ENCODE measurements at regions not wholly inside any gene's neighbourhood (a gene's known extent, or its start where the extent isn't known, plus 50 kb on each side); places are given as distances from the start of the nearest gene placed in this dataset.

DNA sequence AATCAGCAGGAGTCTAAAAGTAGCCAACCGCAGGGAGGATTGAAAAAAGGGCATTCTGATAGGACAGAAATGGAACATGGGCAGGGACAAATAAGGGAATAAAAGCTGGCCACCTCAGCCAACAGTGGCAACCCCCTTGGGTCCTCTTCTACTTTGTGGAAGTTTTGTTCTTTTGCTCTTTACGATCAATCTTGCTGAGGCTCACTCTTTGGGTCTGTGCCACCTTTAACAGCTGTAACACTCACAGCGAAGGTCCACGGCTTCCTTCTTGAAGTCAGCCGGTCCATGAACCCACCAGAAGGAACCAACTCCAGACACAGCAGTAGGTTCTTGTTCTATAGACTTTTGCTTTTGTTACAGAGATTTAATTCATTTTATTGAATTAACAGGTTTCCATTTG lies 285.4 kb upstream of the CDH20 start:
- no peaks in the 10 kb centered on the region for H3K27me3 Mint-ChIP-seq (ENCODE audit: low read depth)
- H3K4me3 Mint-ChIP-seq, result no peak overlapping the region
- no peaks in the 10 kb centered on the region for H3K36me3 Mint-ChIP-seq (ENCODE audit: low read depth)
- intact Hi-C loops (cut with micrococcal nuclease), result no loop called here
- no peaks in the 10 kb centered on the region for H3K4me1 Mint-ChIP-seq (ENCODE audit: low read depth)
- H3K9me3 Mint-ChIP-seq, result no peaks in the 10 kb centered on the region
- no peak for DNase-seq
- CTCF ChIA-PET, result interaction anchor here (0.6 kb wide), 1 partner anchor 583 kb away, joined by 3 read pairs; no protein-coding TSS in a partner anchor
- H3K27ac Mint-ChIP-seq, result no peak overlapping the region

- CTCF ChIA-PET, result no interaction called here
- no peak for DNase-seq
Measured at GRCh38 chr18:61057443-61057842, 275.8 kb upstream of the CDH20 start.

GRCh38 chr18:61062258-61062657 lies 271.0 kb upstream of the CDH20 start:
- intact Hi-C loops (cut with micrococcal nuclease), result no loop called here
- CTCF ChIA-PET, result no interaction called here

More at GRCh38 chr18:61057443-61057842, 275.8 kb upstream of the CDH20 start:
- Mint-ChIP-seq H3K27ac (no peak overlapping the region), H3K27me3 (ENCODE audit: low read depth) (no peaks in the 10 kb centered on the region), H3K9me3 (no peaks in the 10 kb centered on the region), H3K36me3 (ENCODE audit: low read depth) (no peaks in the 10 kb centered on the region), H3K4me3 (no peak overlapping the region), H3K4me1 (ENCODE audit: low read depth) (no peaks in the 10 kb centered on the region)
- intact Hi-C loops (cut with micrococcal nuclease), result no loop called here

DNA sequence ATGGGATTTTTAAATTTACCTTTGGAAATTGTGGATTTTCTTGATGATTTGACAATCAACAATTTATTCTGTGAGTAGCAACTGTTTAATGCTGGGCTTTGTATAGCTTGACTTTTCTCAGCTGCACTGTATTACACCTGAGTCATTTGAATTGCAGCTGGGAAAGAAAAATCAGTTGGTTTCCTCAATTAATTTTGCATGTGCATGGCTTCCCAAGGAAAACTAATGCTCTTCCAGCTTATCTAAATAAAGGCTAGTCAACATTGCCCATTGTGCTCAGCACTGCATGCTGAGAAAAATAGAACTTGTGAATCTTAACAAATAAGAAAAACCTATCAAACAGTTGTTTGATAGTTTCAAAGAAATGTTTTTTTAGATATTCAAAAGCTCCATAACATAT lies 268.3 kb upstream of the CDH20 start:
- no peak for DNase-seq
- Mint-ChIP-seq H3K27ac (no peak overlapping the region), H3K4me1 (ENCODE audit: low read depth) (no peaks in the 10 kb centered on the region), H3K4me3 (no peak overlapping the region), H3K36me3 (ENCODE audit: low read depth) (no peaks in the 10 kb centered on the region), H3K27me3 (ENCODE audit: low read depth) (no peaks in the 10 kb centered on the region), H3K9me3 (no peaks in the 10 kb centered on the region)
- CTCF ChIA-PET, result interaction anchor here (0.7 kb wide), 1 partner anchor 199 kb away, joined by 3 read pairs; no protein-coding TSS in a partner anchor
- intact Hi-C loops (cut with micrococcal nuclease), result no loop called here

More at GRCh38 chr18:61062258-61062657, 271.0 kb upstream of the CDH20 start:
- no peaks in the 10 kb centered on the region for H3K9me3 Mint-ChIP-seq
- no peaks in the 10 kb centered on the region for H3K36me3 Mint-ChIP-seq (ENCODE audit: low read depth)
- H3K27me3 Mint-ChIP-seq (ENCODE audit: low read depth), result no peaks in the 10 kb centered on the region
- no peak overlapping the region for H3K4me3 Mint-ChIP-seq
- no peak overlapping the region for H3K27ac Mint-ChIP-seq
- no peaks in the 10 kb centered on the region for H3K4me1 Mint-ChIP-seq (ENCODE audit: low read depth)
- no peak for DNase-seq

DNA sequence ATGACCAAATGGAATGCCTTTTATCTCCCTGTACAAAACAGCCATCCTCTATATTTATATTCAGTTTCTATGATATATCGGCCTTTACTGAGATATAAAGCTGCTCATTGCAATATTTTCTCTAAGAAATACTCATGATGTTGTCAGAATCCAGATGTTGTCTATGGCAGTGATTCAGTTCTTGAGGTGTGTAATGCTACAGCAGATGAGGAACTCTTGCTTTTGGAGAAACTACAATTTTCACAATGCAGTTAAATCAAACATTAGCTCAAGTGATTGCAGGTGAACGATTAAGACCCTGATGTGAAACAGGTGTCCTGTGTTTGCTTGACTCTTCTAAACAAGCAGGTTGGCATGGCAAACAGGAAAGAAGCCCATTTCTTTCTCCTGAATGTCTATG lies 256.2 kb upstream of the CDH20 start:
- CTCF ChIA-PET, result no interaction called here
- no peaks in the 10 kb centered on the region for H3K4me1 Mint-ChIP-seq (ENCODE audit: low read depth)
- DNase-seq, result no peak

GRCh38 chr18:61079714-61080113 lies 253.5 kb upstream of the CDH20 start:
- no peaks in the 10 kb centered on the region for H3K27me3 Mint-ChIP-seq (ENCODE audit: low read depth)
- no peak for DNase-seq
- H3K9me3 Mint-ChIP-seq, result no peaks in the 10 kb centered on the region
- intact Hi-C loops (cut with micrococcal nuclease), result no loop called here
- H3K4me1 Mint-ChIP-seq (ENCODE audit: low read depth), result no peaks in the 10 kb centered on the region
- no peaks in the 10 kb centered on the region for H3K36me3 Mint-ChIP-seq (ENCODE audit: low read depth)
- H3K27ac Mint-ChIP-seq, result no peak overlapping the region
- no peak overlapping the region for H3K4me3 Mint-ChIP-seq
- CTCF ChIA-PET, result no interaction called here

More for the DNA sequence above, 256.2 kb upstream of the CDH20 start:
- Mint-ChIP-seq H3K27me3 (ENCODE audit: low read depth) (no peaks in the 10 kb centered on the region), H3K4me3 (no peak overlapping the region), H3K9me3 (no peaks in the 10 kb centered on the region), H3K36me3 (ENCODE audit: low read depth) (no peaks in the 10 kb centered on the region), H3K27ac (no peak overlapping the region)
- intact Hi-C loops (cut with micrococcal nuclease), result no loop called here

DNA sequence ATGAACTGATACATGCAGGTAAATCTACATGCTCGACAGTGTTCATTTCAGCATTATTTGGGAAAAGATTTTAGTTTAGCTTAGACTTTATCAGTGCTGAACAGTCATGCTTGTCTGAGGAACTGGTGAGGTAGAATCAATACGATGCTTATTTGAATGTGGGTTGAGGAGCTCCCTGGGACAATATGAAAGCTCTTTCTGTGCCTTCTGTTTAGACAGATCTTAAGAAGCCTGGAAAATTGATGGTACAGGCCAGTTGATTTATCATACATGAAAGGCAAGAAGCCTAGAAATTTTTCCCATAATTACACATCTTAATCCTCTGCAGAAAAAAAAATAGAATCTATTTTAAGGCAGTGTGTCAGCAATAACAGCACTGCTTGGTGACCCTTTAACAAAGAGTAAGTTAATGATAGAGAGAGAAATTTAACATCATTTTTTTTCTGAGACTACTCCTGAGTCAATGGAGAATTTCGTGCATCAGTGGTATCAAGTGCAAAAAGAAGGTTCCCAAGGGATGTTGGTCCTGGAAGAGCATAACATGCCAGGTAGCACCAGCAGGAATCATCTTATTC lies 252.2 kb upstream of the CDH20 start:
- peaks cover 2% of the 10 kb centered on the region for H3K9me3 Mint-ChIP-seq
- no peak overlapping the region for H3K4me3 Mint-ChIP-seq
- intact Hi-C loops (cut with micrococcal nuclease), result no loop called here
- no peaks in the 10 kb centered on the region for H3K27me3 Mint-ChIP-seq (ENCODE audit: low read depth)
- no peak overlapping the region for H3K27ac Mint-ChIP-seq
- no peaks in the 10 kb centered on the region for H3K36me3 Mint-ChIP-seq (ENCODE audit: low read depth)
- CTCF ChIA-PET, result no interaction called here
- DNase-seq, result no peak
- H3K4me1 Mint-ChIP-seq (ENCODE audit: low read depth), result no peaks in the 10 kb centered on the region

DNA sequence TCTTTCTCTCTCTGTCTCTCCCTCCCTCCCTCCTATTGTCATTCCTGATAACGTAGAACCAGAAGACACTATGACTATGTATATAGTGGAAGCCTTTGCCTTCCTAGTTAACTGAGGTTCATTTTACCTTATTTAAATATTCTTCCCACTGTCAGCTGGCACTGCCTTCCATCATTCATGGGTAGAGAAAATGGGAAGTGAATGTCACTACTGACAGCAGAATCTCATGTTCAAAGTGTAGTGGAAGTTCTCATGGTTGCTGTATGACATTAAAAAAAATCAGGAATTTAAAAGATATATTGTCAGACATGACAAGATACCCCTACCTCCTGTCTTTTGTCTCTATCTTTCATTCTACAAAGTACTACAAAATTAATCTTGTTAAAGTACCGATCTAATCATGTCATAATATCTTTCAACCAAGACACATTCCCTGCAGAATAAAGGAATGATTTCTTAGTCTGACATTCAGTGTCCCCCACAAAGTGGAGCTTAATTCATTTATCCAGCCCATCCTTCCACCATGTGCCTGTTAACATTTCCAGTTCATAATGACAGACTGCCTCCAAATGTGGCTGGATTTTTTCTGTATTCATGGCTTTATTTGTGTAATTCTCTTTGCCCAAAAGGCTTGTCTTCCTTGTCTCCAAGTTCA lies 250.1 kb upstream of the CDH20 start:
- Mint-ChIP-seq H3K4me1 (ENCODE audit: low read depth) (no peaks in the 10 kb centered on the region), H3K27me3 (ENCODE audit: low read depth) (no peaks in the 10 kb centered on the region), H3K27ac (no peak overlapping the region), H3K4me3 (no peak overlapping the region), H3K36me3 (ENCODE audit: low read depth) (no peaks in the 10 kb centered on the region), H3K9me3 (peaks cover 2% of the 10 kb centered on the region)
- CTCF ChIA-PET, result no interaction called here
- no peak for DNase-seq
- intact Hi-C loops (cut with micrococcal nuclease), result no loop called here

DNA sequence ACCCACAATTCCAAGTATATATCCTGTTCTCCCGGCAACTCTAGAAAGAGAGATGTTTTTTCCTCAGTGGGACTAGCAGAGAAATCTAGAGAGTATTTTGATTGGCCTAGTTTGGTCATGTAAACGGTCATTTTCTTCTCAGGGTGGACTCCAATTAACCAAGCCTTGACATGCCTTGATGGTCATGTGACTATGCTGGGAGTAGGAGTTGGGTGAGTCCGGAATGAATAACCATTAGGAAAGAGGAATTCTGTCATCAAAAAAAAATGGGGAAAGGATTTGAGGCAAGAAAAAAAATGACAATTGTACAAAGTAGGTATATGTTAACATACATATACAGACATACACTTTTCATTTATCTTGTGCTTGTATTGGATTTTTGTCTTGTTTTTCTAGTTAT lies 248.2 kb upstream of the CDH20 start:
- intact Hi-C loops (cut with micrococcal nuclease), result no loop called here
- CTCF ChIA-PET, result no interaction called here
- no peaks in the 10 kb centered on the region for H3K36me3 Mint-ChIP-seq (ENCODE audit: low read depth)
- no peak overlapping the region for H3K27ac Mint-ChIP-seq
- H3K4me3 Mint-ChIP-seq, result no peak overlapping the region
- peaks cover 2% of the 10 kb centered on the region for H3K9me3 Mint-ChIP-seq
- H3K27me3 Mint-ChIP-seq (ENCODE audit: low read depth), result no peaks in the 10 kb centered on the region
- no peaks in the 10 kb centered on the region for H3K4me1 Mint-ChIP-seq (ENCODE audit: low read depth)
- DNase-seq, result no peak

GRCh38 chr18:61085761-61086160 lies 247.5 kb upstream of the CDH20 start:
- Mint-ChIP-seq H3K36me3 (ENCODE audit: low read depth) (no peaks in the 10 kb centered on the region), H3K4me3 (no peak overlapping the region), H3K4me1 (ENCODE audit: low read depth) (no peaks in the 10 kb centered on the region), H3K27ac (no peak overlapping the region), H3K9me3 (peaks cover 2% of the 10 kb centered on the region), H3K27me3 (ENCODE audit: low read depth) (no peaks in the 10 kb centered on the region)
- intact Hi-C loops (cut with micrococcal nuclease), result no loop called here
- no peak for DNase-seq
- CTCF ChIA-PET, result no interaction called here

DNA sequence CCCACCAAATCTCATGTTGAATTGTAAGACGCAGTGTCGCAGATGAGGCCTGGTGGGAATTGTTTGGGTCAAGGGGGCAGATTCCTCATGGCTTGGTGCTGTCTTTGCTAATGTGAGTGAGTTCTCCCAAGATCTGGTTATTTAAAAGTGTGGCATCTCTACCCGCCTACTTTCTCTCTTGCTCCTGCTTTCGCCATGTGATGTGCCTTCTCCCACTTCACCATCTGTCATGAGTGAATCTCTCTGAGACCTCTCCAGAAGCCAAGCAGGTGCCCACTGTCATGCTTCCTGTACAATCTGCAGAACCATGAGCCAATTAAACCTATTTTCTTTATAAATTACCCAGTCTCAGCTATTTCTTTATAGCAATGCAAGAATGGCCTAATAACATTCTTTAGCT lies 246.6 kb upstream of the CDH20 start:
- H3K4me3 Mint-ChIP-seq, result no peak overlapping the region
- peaks cover 2% of the 10 kb centered on the region for H3K9me3 Mint-ChIP-seq
- CTCF ChIA-PET, result interaction anchor here (0.8 kb wide), 1 partner anchor 16 kb away, joined by 3 read pairs; no protein-coding TSS in a partner anchor
- H3K27ac Mint-ChIP-seq, result no peak overlapping the region
- no peaks in the 10 kb centered on the region for H3K27me3 Mint-ChIP-seq (ENCODE audit: low read depth)
- intact Hi-C loops (cut with micrococcal nuclease), result no loop called here
- no peak for DNase-seq
- H3K4me1 Mint-ChIP-seq (ENCODE audit: low read depth), result no peaks in the 10 kb centered on the region
- H3K36me3 Mint-ChIP-seq (ENCODE audit: low read depth), result no peaks in the 10 kb centered on the region

- CTCF ChIA-PET, result no interaction called here
- no peak overlapping the region for H3K27ac Mint-ChIP-seq
- intact Hi-C loops (cut with micrococcal nuclease), result no loop called here
Measured at GRCh38 chr18:61091379-61091778, 241.9 kb upstream of the CDH20 start.

GRCh38 chr18:61093965-61094364 lies 239.3 kb upstream of the CDH20 start:
- H3K27ac Mint-ChIP-seq, result no peak overlapping the region
- CTCF ChIA-PET, result no interaction called here
- intact Hi-C loops (cut with micrococcal nuclease), result no loop called here
- H3K9me3 Mint-ChIP-seq, result no peaks in the 10 kb centered on the region
- no peaks in the 10 kb centered on the region for H3K27me3 Mint-ChIP-seq (ENCODE audit: low read depth)
- H3K36me3 Mint-ChIP-seq (ENCODE audit: low read depth), result no peaks in the 10 kb centered on the region
- no peak overlapping the region for H3K4me3 Mint-ChIP-seq
- no peak for DNase-seq
- no peaks in the 10 kb centered on the region for H3K4me1 Mint-ChIP-seq (ENCODE audit: low read depth)

More at GRCh38 chr18:61091379-61091778, 241.9 kb upstream of the CDH20 start:
- H3K4me3 Mint-ChIP-seq, result no peak overlapping the region
- H3K9me3 Mint-ChIP-seq, result no peaks in the 10 kb centered on the region
- H3K27me3 Mint-ChIP-seq (ENCODE audit: low read depth), result no peaks in the 10 kb centered on the region
- DNase-seq, result no peak
- no peaks in the 10 kb centered on the region for H3K4me1 Mint-ChIP-seq (ENCODE audit: low read depth)
- H3K36me3 Mint-ChIP-seq (ENCODE audit: low read depth), result no peaks in the 10 kb centered on the region

Data from activated naive CD4-positive, alpha-beta T cell treated with anti-CD3 and anti-CD28 coated beads for 36 hours (primary cell).